ENCODE measurements at regions not wholly inside any gene's neighbourhood (a gene's known extent, or its start where the extent isn't known, plus 50 kb on each side); places are given as distances from the start of the nearest gene placed in this dataset.
"Not testable (repeated sequence)": the region's sequence is repeated elsewhere in the genome, so short reads cannot be mapped to it uniquely, and the experiment has no call there.

GRCh38 chr7:157477550-157478212 is 140.9 kb downstream of the DNAJB6 start:
- Mint-ChIP-seq H3K27ac (no peak overlapping the region), H3K36me3 (peaks cover 4% of the 10 kb centered on the region), H3K4me3 (peak overlapping the region; percentile 52)

GRCh38 chr7:157478611-157479010 is 141.8 kb downstream of the DNAJB6 start:
- not testable (repeated sequence) for H3K9me3 Mint-ChIP-seq (ENCODE audit: low read depth); H3K27me3 Mint-ChIP-seq; H3K4me3 Mint-ChIP-seq; H3K36me3 Mint-ChIP-seq
- peak overlapping the region; percentile 28 for H3K27ac Mint-ChIP-seq
- peaks cover 33% of the 10 kb centered on the region for H3K4me1 Mint-ChIP-seq (ENCODE audit: low read depth)

More at GRCh38 chr7:157477550-157478212, 140.9 kb downstream of the DNAJB6 start:
- Mint-ChIP-seq H3K9me3 (ENCODE audit: low read depth) (peaks cover 10% of the 10 kb centered on the region), H3K4me1 (ENCODE audit: low read depth) (peaks cover 39% of the 10 kb centered on the region), H3K27me3 (no peaks in the 10 kb centered on the region)

GRCh38 chr7:157479326-157479725 is 142.5 kb downstream of the DNAJB6 start:
- Mint-ChIP-seq H3K4me1 (ENCODE audit: low read depth) (peaks cover 30% of the 10 kb centered on the region), H3K36me3 (no peaks in the 10 kb centered on the region), H3K27me3 (no peaks in the 10 kb centered on the region), H3K27ac (no peak overlapping the region), H3K4me3 (no peak overlapping the region), H3K9me3 (ENCODE audit: low read depth) (no peaks in the 10 kb centered on the region)

- H3K36me3 Mint-ChIP-seq: no peaks in the 10 kb centered on the region
- H3K4me3 Mint-ChIP-seq: no peak overlapping the region
- no peak overlapping the region for H3K27ac Mint-ChIP-seq
- H3K9me3 Mint-ChIP-seq (ENCODE audit: low read depth): no peaks in the 10 kb centered on the region
- peaks cover 33% of the 10 kb centered on the region for H3K4me1 Mint-ChIP-seq (ENCODE audit: low read depth)
- H3K27me3 Mint-ChIP-seq: no peaks in the 10 kb centered on the region
Measured at GRCh38 chr7:157480371-157481050, 143.7 kb downstream of the DNAJB6 start.

- Mint-ChIP-seq H3K4me1 (ENCODE audit: low read depth) (peaks cover 29% of the 10 kb centered on the region), H3K36me3 (no peaks in the 10 kb centered on the region), H3K27me3 (no peaks in the 10 kb centered on the region), H3K9me3 (ENCODE audit: low read depth) (no peaks in the 10 kb centered on the region), H3K4me3 (no peak overlapping the region), H3K27ac (no peak overlapping the region)
Measured at GRCh38 chr7:157481389-157481788, 144.6 kb downstream of the DNAJB6 start.

GRCh38 chr7:157482025-157482424 is 145.2 kb downstream of the DNAJB6 start:
- no peaks in the 10 kb centered on the region for H3K36me3 Mint-ChIP-seq
- H3K9me3 Mint-ChIP-seq (ENCODE audit: low read depth): no peaks in the 10 kb centered on the region
- no peaks in the 10 kb centered on the region for H3K27me3 Mint-ChIP-seq
- no peak overlapping the region for H3K4me3 Mint-ChIP-seq
- H3K27ac Mint-ChIP-seq: no peak overlapping the region
- peaks cover 29% of the 10 kb centered on the region for H3K4me1 Mint-ChIP-seq (ENCODE audit: low read depth)

GRCh38 chr7:157482517-157483087 is 145.8 kb downstream of the DNAJB6 start:
- H3K27me3 Mint-ChIP-seq: no peaks in the 10 kb centered on the region
- H3K4me1 Mint-ChIP-seq (ENCODE audit: low read depth): peaks cover 27% of the 10 kb centered on the region
- no peaks in the 10 kb centered on the region for H3K9me3 Mint-ChIP-seq (ENCODE audit: low read depth)
- no peak overlapping the region for H3K4me3 Mint-ChIP-seq
- H3K27ac Mint-ChIP-seq: no peak overlapping the region
- no peaks in the 10 kb centered on the region for H3K36me3 Mint-ChIP-seq

- Mint-ChIP-seq H3K36me3 (no peaks in the 10 kb centered on the region), H3K27ac (no peak overlapping the region), H3K4me1 (ENCODE audit: low read depth) (peaks cover 20% of the 10 kb centered on the region), H3K9me3 (ENCODE audit: low read depth) (no peaks in the 10 kb centered on the region), H3K4me3 (no peak overlapping the region), H3K27me3 (no peaks in the 10 kb centered on the region)
Measured at GRCh38 chr7:157483515-157483914, 146.7 kb downstream of the DNAJB6 start.

GRCh38 chr7:157483971-157484410 is 147.2 kb downstream of the DNAJB6 start:
- Mint-ChIP-seq H3K9me3 (ENCODE audit: low read depth) (no peaks in the 10 kb centered on the region), H3K4me3 (no peak overlapping the region), H3K27me3 (no peaks in the 10 kb centered on the region), H3K27ac (no peak overlapping the region), H3K36me3 (no peaks in the 10 kb centered on the region), H3K4me1 (ENCODE audit: low read depth) (peaks cover 16% of the 10 kb centered on the region)

GRCh38 chr7:157484411-157485081 is 147.7 kb downstream of the DNAJB6 start:
- no peaks in the 10 kb centered on the region for H3K9me3 Mint-ChIP-seq (ENCODE audit: low read depth)
- H3K27me3 Mint-ChIP-seq: no peaks in the 10 kb centered on the region
- no peak overlapping the region for H3K4me3 Mint-ChIP-seq
- H3K27ac Mint-ChIP-seq: no peak overlapping the region
- no peaks in the 10 kb centered on the region for H3K36me3 Mint-ChIP-seq
- H3K4me1 Mint-ChIP-seq (ENCODE audit: low read depth): peaks cover 12% of the 10 kb centered on the region

- Mint-ChIP-seq H3K27me3 (no peaks in the 10 kb centered on the region), H3K36me3 (no peaks in the 10 kb centered on the region), H3K4me1 (ENCODE audit: low read depth) (peaks cover 17% of the 10 kb centered on the region), H3K4me3 (no peak overlapping the region), H3K27ac (no peak overlapping the region), H3K9me3 (ENCODE audit: low read depth) (no peaks in the 10 kb centered on the region)
Measured at GRCh38 chr7:157485361-157485831, 148.6 kb downstream of the DNAJB6 start.

GRCh38 chr7:157486007-157486755 is 149.4 kb downstream of the DNAJB6 start:
- Mint-ChIP-seq H3K27ac (no peak overlapping the region), H3K27me3 (no peaks in the 10 kb centered on the region), H3K4me3 (no peak overlapping the region), H3K4me1 (ENCODE audit: low read depth) (peaks cover 25% of the 10 kb centered on the region), H3K36me3 (no peaks in the 10 kb centered on the region), H3K9me3 (ENCODE audit: low read depth) (no peaks in the 10 kb centered on the region)

GRCh38 chr7:157487046-157487770 is 150.4 kb downstream of the DNAJB6 start:
- H3K27ac Mint-ChIP-seq: no peak overlapping the region
- H3K4me3 Mint-ChIP-seq: no peak overlapping the region

GRCh38 chr7:157488281-157488680 is 151.5 kb downstream of the DNAJB6 start:
- no peak overlapping the region for H3K27ac Mint-ChIP-seq
- peaks cover 5% of the 10 kb centered on the region for H3K9me3 Mint-ChIP-seq (ENCODE audit: low read depth)
- no peaks in the 10 kb centered on the region for H3K36me3 Mint-ChIP-seq
- H3K4me3 Mint-ChIP-seq: no peak overlapping the region
- H3K27me3 Mint-ChIP-seq: no peaks in the 10 kb centered on the region
- peaks cover 35% of the 10 kb centered on the region for H3K4me1 Mint-ChIP-seq (ENCODE audit: low read depth)

More at GRCh38 chr7:157487046-157487770, 150.4 kb downstream of the DNAJB6 start:
- Mint-ChIP-seq H3K4me1 (ENCODE audit: low read depth) (peaks cover 28% of the 10 kb centered on the region), H3K36me3 (no peaks in the 10 kb centered on the region), H3K27me3 (no peaks in the 10 kb centered on the region), H3K9me3 (ENCODE audit: low read depth) (peaks cover 2% of the 10 kb centered on the region)

Data from activated naive CD8-positive, alpha-beta T cell (primary cell).